K562 (cell line): ENCODE measurements at regions not wholly inside any gene's neighbourhood (a gene's known extent, or its start where the extent isn't known, plus 50 kb on each side); places are given as distances from the start of the nearest gene placed in this dataset.

Experiments used
- AFF4 ChIP-seq: sonication (generic); formaldehyde crosslinking; IDR thresholded peaks from 2 replicates; pipeline ENCODE4 v1.8.0; 2023; ENCODE audit warnings: mild to moderate bottlenecking, missing genetic modification reagents
- CBFA2T3 ChIP-seq: fragments of 450-650 bp; IDR thresholded peaks from 2 replicates; pipeline ENCODE4 v1.6.1; 2017
- CBFB ChIP-seq: sonication (generic); formaldehyde crosslinking; IDR thresholded peaks from 2 replicates; pipeline ENCODE4 v1.4.0; 2020; ENCODE audit warnings: mild to moderate bottlenecking, missing genetic modification reagents
- HDGF ChIP-seq: fragments of 450-650 bp; IDR thresholded peaks from 2 replicates; pipeline ENCODE4 v1.6.1; 2016
- MAZ ChIP-seq, 2 experiments: fragments of 450-650 bp in 1 of 2; sonication (generic) in 1 of 2; formaldehyde crosslinking; IDR thresholded peaks in 1 of 2; conservative IDR thresholded peaks in 1 of 2; 2 replicates each; pipeline versions ENCODE4 v1.4.0 to v1.5.0; 2020; ENCODE audit warnings: mild to moderate bottlenecking in 1 of 2, missing genetic modification reagents in 1 of 2
- MED1 ChIP-seq: sonication (generic); formaldehyde crosslinking; IDR thresholded peaks from 2 replicates; pipeline ENCODE4 v1.8.1; 2023; ENCODE audit warnings: missing genetic modification reagents, borderline replicate concordance
- MEIS2 ChIP-seq: fragments of 450-650 bp; IDR thresholded peaks from 2 replicates; pipeline ENCODE4 v1.6.1; 2014; ENCODE audit warnings: mild to moderate bottlenecking; ENCODE audit not compliant: partially characterized antibody
- PHB2 ChIP-seq: fragments of 450-650 bp; IDR thresholded peaks from 2 replicates; pipeline ENCODE4 v1.6.1; 2017; ENCODE audit warnings: low read depth
- PHF20 ChIP-seq: fragments of 450-650 bp; IDR thresholded peaks from 2 replicates; pipeline ENCODE4 v1.6.1; 2018; ENCODE audit not compliant: partially characterized antibody
- POLR3A ChIP-seq: IDR thresholded peaks from 2 replicates; pipeline ENCODE4 v1.6.1; 2011; ENCODE audit warnings: borderline replicate concordance, mild to moderate bottlenecking, moderate library complexity; ENCODE audit not compliant: insufficient read length, insufficient read depth; ENCODE audit errors: extremely low read depth
- PTTG1 ChIP-seq: fragments of 450-650 bp; IDR thresholded peaks from 2 replicates; pipeline ENCODE4 v1.6.1; 2016; ENCODE audit warnings: low read depth, mild to moderate bottlenecking, missing genetic modification characterization, missing compliant biosample characterization
- SETDB1 ChIP-seq: IDR thresholded peaks from one replicate; pipeline ENCODE4 v1.6.1; 2012; ENCODE audit warnings: low read length, control low read depth, inconsistent platforms
- ZBTB33 ChIP-seq: sonication (generic); formaldehyde crosslinking; IDR thresholded peaks from 2 replicates; pipeline ENCODE4 v1.8.1; 2023; ENCODE audit warnings: mild to moderate bottlenecking, missing genetic modification reagents
- ZNF124 ChIP-seq: sonication (generic); formaldehyde crosslinking; IDR thresholded peaks from 2 replicates; pipeline ENCODE4 v1.8.1; 2022; ENCODE audit warnings: missing genetic modification reagents
- ZNF224 ChIP-seq: sonication (generic); formaldehyde crosslinking; IDR thresholded peaks from 2 replicates; pipeline ENCODE4 v1.8.0; 2022; ENCODE audit warnings: mild to moderate bottlenecking, missing genetic modification reagents
- ZNF511 ChIP-seq: sonication (generic); formaldehyde crosslinking; IDR thresholded peaks from 2 replicates; pipeline ENCODE4 v1.8.0; 2022; ENCODE audit warnings: mild to moderate bottlenecking, missing genetic modification reagents
- ZNF583 ChIP-seq: fragments of 250-450 bp; sonication (Bioruptor Pico); IDR thresholded peaks from 2 replicates; pipeline ENCODE4 v1.4.0; 2020
- ZNF592 ChIP-seq: fragments of 450-650 bp; IDR thresholded peaks from 2 replicates; pipeline ENCODE4 v1.6.1; 2017; ENCODE audit warnings: antibody characterized with exemption, mild to moderate bottlenecking

- no peak for TF ChIP-seq AFF4 (CRISPR knock-in tag)
- TF ChIP-seq PHB2 = no peak
- no peak for TF ChIP-seq CBFA2T3
- TF ChIP-seq MAZ (CRISPR knock-in tag; conservative IDR thresholded peaks at IDR 0.05 in 1 of 2, IDR thresholded peaks at IDR 0.05 in 1 of 2) = peak in 1 of 2 experiments; percentile 74; a peak in 1 of 4 replicates
- TF ChIP-seq ZNF583 = no peak
- TF ChIP-seq ZNF592 = no peak
- TF ChIP-seq ZNF511 (CRISPR knock-in tag) = peak; percentile 57; the same call in 1 of the 2 replicates
- TF ChIP-seq PHF20 = no peak
- TF ChIP-seq POLR3A = no peak
- peak; percentile 90; the same call in 1 of the 2 replicates for TF ChIP-seq CBFB (CRISPR knock-in tag)
- no peak for TF ChIP-seq HDGF
- no peak for TF ChIP-seq ZBTB33 (CRISPR knock-in tag)
- no peak for TF ChIP-seq SETDB1
- TF ChIP-seq ZNF124 (CRISPR knock-in tag) = no peak
- no peak for TF ChIP-seq ZNF224
- no peak for TF ChIP-seq MED1 (CRISPR knock-in tag)
- TF ChIP-seq PTTG1 (tag) = no peak
- TF ChIP-seq MEIS2 = no peak
Observed at GRCh38 chr22:22110548-22111266, 128.1 kb upstream of the TOP3B start (continued).
